HL-60 (cell line): ENCODE measurements at regions not wholly inside any gene's neighbourhood (a gene's known extent, or its start where the extent isn't known, plus 50 kb on each side); places are given as distances from the start of the nearest gene placed in this dataset.

Experiments used
- DNase-seq, 2 experiments: peaks; one replicate each; pipeline ENCODE4 v3.0.0-alpha.2; 2010 to 2020; ENCODE audit warnings: low read depth in 1 of 2, low spot score in 1 of 2
- H3K27ac ChIP-seq: fragments of 250-450 bp; sonication (Bioruptor Pico); replicated peaks from 2 replicates; pipeline ENCODE4 v1.5.1; 2020; ENCODE audit warnings: mild to moderate bottlenecking, moderate library complexity
- H3K27me3 ChIP-seq: fragments of 250-450 bp; sonication (Bioruptor Pico); 2 replicates; pipeline ENCODE4 v1.5.1; 2021; ENCODE audit warnings: mild to moderate bottlenecking, moderate library complexity; ENCODE audit not compliant: insufficient read depth, poor library complexity, severe bottlenecking
- H3K4me3 ChIP-seq: replicated peaks from 2 replicates; pipeline ENCODE4 v1.5.1; 2011; ENCODE audit warnings: mild to moderate bottlenecking, control low read depth, low read length; ENCODE audit not compliant: insufficient read depth
- CTCF ChIP-seq: IDR thresholded peaks from one replicate; pipeline ENCODE4 v1.5.1; 2011; ENCODE audit warnings: low read length, control low read depth, inconsistent platforms; ENCODE audit not compliant: insufficient read depth
- GABPA ChIP-seq: IDR thresholded peaks from 2 replicates; pipeline ENCODE4 v1.6.1; 2012; ENCODE audit warnings: low read depth
- POLR2AphosphoS5 ChIP-seq: IDR thresholded peaks from 2 replicates; pipeline ENCODE4 v1.6.1; 2012; ENCODE audit warnings: low read depth
- SPI1 ChIP-seq: IDR thresholded peaks from 2 replicates; pipeline ENCODE4 v1.6.1; 2012; ENCODE audit warnings: low read depth, mild to moderate bottlenecking, borderline replicate concordance
- TF ChIP-seq, protein P1 (sequence below): IDR thresholded peaks from 2 replicates; pipeline ENCODE4 v1.6.1; 2012; ENCODE audit warnings: low read depth; ENCODE audit not compliant: insufficient replicate concordance

GRCh38 chr2:133726973-133727372, 158.7 kb upstream of the NCKAP5 start:
- H3K27ac ChIP-seq: no peak overlapping the region
- H3K4me3 ChIP-seq: no peak overlapping the region
- DNase-seq: no peak
- H3K27me3 ChIP-seq: no peaks in the 10 kb centered on the region
- TF ChIP-seq, protein P1, sequence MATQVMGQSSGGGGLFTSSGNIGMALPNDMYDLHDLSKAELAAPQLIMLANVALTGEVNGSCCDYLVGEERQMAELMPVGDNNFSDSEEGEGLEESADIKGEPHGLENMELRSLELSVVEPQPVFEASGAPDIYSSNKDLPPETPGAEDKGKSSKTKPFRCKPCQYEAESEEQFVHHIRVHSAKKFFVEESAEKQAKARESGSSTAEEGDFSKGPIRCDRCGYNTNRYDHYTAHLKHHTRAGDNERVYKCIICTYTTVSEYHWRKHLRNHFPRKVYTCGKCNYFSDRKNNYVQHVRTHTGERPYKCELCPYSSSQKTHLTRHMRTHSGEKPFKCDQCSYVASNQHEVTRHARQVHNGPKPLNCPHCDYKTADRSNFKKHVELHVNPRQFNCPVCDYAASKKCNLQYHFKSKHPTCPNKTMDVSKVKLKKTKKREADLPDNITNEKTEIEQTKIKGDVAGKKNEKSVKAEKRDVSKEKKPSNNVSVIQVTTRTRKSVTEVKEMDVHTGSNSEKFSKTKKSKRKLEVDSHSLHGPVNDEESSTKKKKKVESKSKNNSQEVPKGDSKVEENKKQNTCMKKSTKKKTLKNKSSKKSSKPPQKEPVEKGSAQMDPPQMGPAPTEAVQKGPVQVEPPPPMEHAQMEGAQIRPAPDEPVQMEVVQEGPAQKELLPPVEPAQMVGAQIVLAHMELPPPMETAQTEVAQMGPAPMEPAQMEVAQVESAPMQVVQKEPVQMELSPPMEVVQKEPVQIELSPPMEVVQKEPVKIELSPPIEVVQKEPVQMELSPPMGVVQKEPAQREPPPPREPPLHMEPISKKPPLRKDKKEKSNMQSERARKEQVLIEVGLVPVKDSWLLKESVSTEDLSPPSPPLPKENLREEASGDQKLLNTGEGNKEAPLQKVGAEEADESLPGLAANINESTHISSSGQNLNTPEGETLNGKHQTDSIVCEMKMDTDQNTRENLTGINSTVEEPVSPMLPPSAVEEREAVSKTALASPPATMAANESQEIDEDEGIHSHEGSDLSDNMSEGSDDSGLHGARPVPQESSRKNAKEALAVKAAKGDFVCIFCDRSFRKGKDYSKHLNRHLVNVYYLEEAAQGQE: no peak
- no peak for TF ChIP-seq SPI1
- TF ChIP-seq POLR2AphosphoS5: no peak
- no peak for TF ChIP-seq GABPA
- no peak for TF ChIP-seq CTCF

DNA sequence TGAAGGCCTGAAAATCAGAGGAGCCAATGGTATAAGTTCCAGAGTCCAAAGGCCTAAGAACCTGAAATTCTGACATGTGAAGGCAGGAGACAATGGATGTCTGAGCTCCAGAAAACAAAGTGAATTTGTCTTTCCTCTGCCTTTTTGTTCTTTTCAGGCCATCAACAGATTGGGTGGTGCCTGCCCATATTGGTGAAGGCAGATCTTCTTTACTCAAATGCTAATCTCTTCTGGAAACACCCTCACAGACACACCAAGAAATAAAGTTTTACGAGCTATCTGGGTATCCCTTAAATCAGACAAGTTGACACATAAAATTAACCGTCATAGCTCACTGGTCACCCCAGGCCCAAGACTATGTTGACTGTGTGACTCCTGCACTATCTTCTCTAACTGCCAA, 163.8 kb upstream of the NCKAP5 start:
- Histone ChIP-seq H3K27me3 (no peaks in the 10 kb centered on the region), H3K27ac (no peak overlapping the region), H3K4me3 (no peak overlapping the region)
- DNase-seq: no peak
- TF ChIP-seq SPI1 (no peak), POLR2AphosphoS5 (no peak), GABPA (no peak), CTCF (no peak)
- TF ChIP-seq, protein P1: no peak

- no peak for DNase-seq
- TF ChIP-seq POLR2AphosphoS5 (no peak), SPI1 (no peak), GABPA (no peak), CTCF (no peak)
- TF ChIP-seq, protein P1: no peak
- no peaks in the 10 kb centered on the region for H3K27me3 ChIP-seq
- H3K4me3 ChIP-seq: no peak overlapping the region
- H3K27ac ChIP-seq: no peak overlapping the region
Observed at GRCh38 chr2:133732982-133733900, 165.0 kb upstream of the NCKAP5 start.
